Thyroid gland (tissue), 4 donors: ENCODE measurements at regions not wholly inside any gene's neighbourhood (a gene's known extent, or its start where the extent isn't known, plus 50 kb on each side); places are given as distances from the start of the nearest gene placed in this dataset.

Experiments
- POLR2A ChIP-seq, 2 donors: fragments of 450-650 bp; IDR thresholded peaks; one replicate each; pipeline ENCODE4 v1.6.1; 2017; ENCODE audit warnings: antibody characterized with exemption in 2 of 2, mild to moderate bottlenecking in 2 of 2, moderate library complexity in 1 of 2
- TF ChIP-seq, protein P1 (sequence below), 6 experiments: fragments of 200-600 bp in 3 of 6; fragments of 450-650 bp in 3 of 6; sonication (generic) in 3 of 6; IDR thresholded peaks; one replicate each; pipeline ENCODE4 v1.5.1; 2016 to 2019; ENCODE audit warnings: antibody characterized with exemption in 6 of 6, mild to moderate bottlenecking in 2 of 6, inconsistent platforms in 1 of 6, moderate library complexity in 1 of 6

DNA sequence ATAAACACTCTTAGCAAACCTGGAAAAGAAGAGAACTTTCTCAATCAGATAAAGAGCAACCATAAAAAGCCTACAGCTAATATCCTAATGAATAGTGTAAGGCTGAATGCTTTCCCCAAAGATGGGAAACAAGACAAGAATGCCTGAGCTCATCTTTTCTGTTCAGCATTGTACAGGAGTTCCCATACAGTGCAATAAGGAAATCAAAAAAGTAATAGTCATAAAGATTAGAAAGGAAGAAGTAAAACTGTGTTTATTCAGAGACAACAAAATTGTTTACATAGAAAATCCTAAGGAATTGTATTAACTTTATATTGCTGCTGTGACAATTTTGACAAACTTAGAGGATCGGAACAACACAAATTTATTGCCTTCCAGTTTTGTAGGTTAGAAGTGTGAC is 330.7 kb upstream of the SLC24A2 start:
- TF ChIP-seq, protein P1, sequence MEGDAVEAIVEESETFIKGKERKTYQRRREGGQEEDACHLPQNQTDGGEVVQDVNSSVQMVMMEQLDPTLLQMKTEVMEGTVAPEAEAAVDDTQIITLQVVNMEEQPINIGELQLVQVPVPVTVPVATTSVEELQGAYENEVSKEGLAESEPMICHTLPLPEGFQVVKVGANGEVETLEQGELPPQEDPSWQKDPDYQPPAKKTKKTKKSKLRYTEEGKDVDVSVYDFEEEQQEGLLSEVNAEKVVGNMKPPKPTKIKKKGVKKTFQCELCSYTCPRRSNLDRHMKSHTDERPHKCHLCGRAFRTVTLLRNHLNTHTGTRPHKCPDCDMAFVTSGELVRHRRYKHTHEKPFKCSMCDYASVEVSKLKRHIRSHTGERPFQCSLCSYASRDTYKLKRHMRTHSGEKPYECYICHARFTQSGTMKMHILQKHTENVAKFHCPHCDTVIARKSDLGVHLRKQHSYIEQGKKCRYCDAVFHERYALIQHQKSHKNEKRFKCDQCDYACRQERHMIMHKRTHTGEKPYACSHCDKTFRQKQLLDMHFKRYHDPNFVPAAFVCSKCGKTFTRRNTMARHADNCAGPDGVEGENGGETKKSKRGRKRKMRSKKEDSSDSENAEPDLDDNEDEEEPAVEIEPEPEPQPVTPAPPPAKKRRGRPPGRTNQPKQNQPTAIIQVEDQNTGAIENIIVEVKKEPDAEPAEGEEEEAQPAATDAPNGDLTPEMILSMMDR (IDR thresholded peaks at IDR 0.05), result no peak
- TF ChIP-seq POLR2A (IDR thresholded peaks at IDR 0.05), result no peak
